Transverse colon (tissue), 4 donors: ENCODE measurements at regions not wholly inside any gene's neighbourhood (a gene's known extent, or its start where the extent isn't known, plus 50 kb on each side); places are given as distances from the start of the nearest gene placed in this dataset.

Source experiments
- CTCF ChIP-seq, 5 experiments: fragments of 200-600 bp in 3 of 5; fragments of 450-650 bp in 2 of 5; sonication (generic) in 3 of 5; IDR thresholded peaks; 1 replicate in 2 of 5; 2 replicates in 3 of 5; pipeline ENCODE4 v1.5.1; 2016 to 2017; ENCODE audit warnings: antibody characterized with exemption in 5 of 5, inconsistent platforms in 3 of 5, mild to moderate bottlenecking in 2 of 5, moderate library complexity in 1 of 5
- EP300 ChIP-seq: sonication (generic); formaldehyde crosslinking; IDR thresholded peaks from one replicate; pipeline ENCODE4 v1.6.1; 2017; ENCODE audit warnings: antibody characterized with exemption, low read depth
- POLR2A ChIP-seq: fragments of 450-650 bp; IDR thresholded peaks from one replicate; pipeline ENCODE4 v1.6.1; 2016; ENCODE audit warnings: antibody characterized with exemption, mild to moderate bottlenecking, moderate library complexity
- POLR2AphosphoS5 ChIP-seq, 3 donors: sonication (generic); formaldehyde crosslinking; IDR thresholded peaks; one replicate each; pipeline ENCODE4 v1.6.1; 2016; ENCODE audit warnings: antibody characterized with exemption in 3 of 3

GRCh38 chr15:95035106-95035505 is 803.7 kb downstream of the MCTP2 start:
- TF ChIP-seq CTCF (IDR thresholded peaks at IDR 0.05) (no peak), POLR2A (no peak), POLR2AphosphoS5 (IDR thresholded peaks at IDR 0.05) (no peak), EP300 (no peak)
